ENCODE measurements at regions not wholly inside any gene's neighbourhood (a gene's known extent, or its start where the extent isn't known, plus 50 kb on each side); places are given as distances from the start of the nearest gene placed in this dataset.

GRCh38 chr5:14078716-14079115 is 64.4 kb upstream of the TRIO start:
- TF ChIP-seq ATF3 (CRISPR knock-in tag; conservative IDR thresholded peaks at IDR 0.05) (no peak), MAX (CRISPR knock-in tag; IDR thresholded peaks at IDR 0.05) (no peak), GRHL2 (CRISPR knock-in tag; IDR thresholded peaks at IDR 0.05; ENCODE audit: insufficient replicate concordance, severe bottlenecking) (no peak), USF1 (CRISPR knock-in tag; IDR thresholded peaks at IDR 0.05) (no peak), CTCF (IDR thresholded peaks at IDR 0.05) (no peak), ZSCAN18 (CRISPR knock-in tag; IDR thresholded peaks at IDR 0.05) (no peak), IRF1 (CRISPR knock-in tag; IDR thresholded peaks at IDR 0.05) (no peak), CREM (CRISPR knock-in tag; IDR thresholded peaks at IDR 0.05) (no peak), ZNF138 (CRISPR knock-in tag; conservative IDR thresholded peaks at IDR 0.05) (no peak), TP53 (CRISPR knock-in tag; IDR thresholded peaks at IDR 0.05) (no peak), TEAD4 (CRISPR knock-in tag; IDR thresholded peaks at IDR 0.05) (no peak)

Data from WTC11 (cell line).